WI38 (cell line): ENCODE measurements at regions not wholly inside any gene's neighbourhood (a gene's known extent, or its start where the extent isn't known, plus 50 kb on each side); places are given as distances from the start of the nearest gene placed in this dataset.

ENCODE experiments used
- H3K4me3 ChIP-seq: 2 replicates; pipeline ENCODE4 v1.5.1; 2011; ENCODE audit warnings: low read depth, mild to moderate bottlenecking, control low read depth, low read length
- CTCF ChIP-seq: IDR thresholded peaks from 2 replicates; pipeline ENCODE4 v1.5.1; 2012; ENCODE audit warnings: low read depth, mild to moderate bottlenecking, control low read depth, low read length

- TF ChIP-seq CTCF, result no peak
- H3K4me3 ChIP-seq, result no peak overlapping the region
These were observed 1091.2 kb upstream of the PIK3C3 start for GRCh38 chr18:40863801-40864200.

GRCh38 chr18:40860189-40860588 lies 1094.8 kb upstream of the PIK3C3 start:
- H3K4me3 ChIP-seq, result no peak overlapping the region
- TF ChIP-seq CTCF, result no peak

- H3K4me3 ChIP-seq, result no peak overlapping the region
- no peak for TF ChIP-seq CTCF
These were observed 1099.4 kb upstream of the PIK3C3 start for GRCh38 chr18:40855661-40856060.

GRCh38 chr18:40852406-40852805 lies 1102.6 kb upstream of the PIK3C3 start:
- no peak overlapping the region for H3K4me3 ChIP-seq

GRCh38 chr18:40851014-40851429 lies 1104.0 kb upstream of the PIK3C3 start:
- TF ChIP-seq CTCF, result no peak
- H3K4me3 ChIP-seq, result no peak overlapping the region

More at GRCh38 chr18:40852406-40852805, 1102.6 kb upstream of the PIK3C3 start:
- TF ChIP-seq CTCF, result no peak

GRCh38 chr18:40849886-40850285 lies 1105.1 kb upstream of the PIK3C3 start:
- H3K4me3 ChIP-seq, result no peak overlapping the region
- no peak for TF ChIP-seq CTCF

GRCh38 chr18:40841467-40841866 lies 1113.6 kb upstream of the PIK3C3 start:
- TF ChIP-seq CTCF, result no peak
- no peak overlapping the region for H3K4me3 ChIP-seq
